ENCODE measurements at regions not wholly inside any gene's neighbourhood (a gene's known extent, or its start where the extent isn't known, plus 50 kb on each side); places are given as distances from the start of the nearest gene placed in this dataset.

- POLR2A ChIA-PET = no interaction called here
- Mint-ChIP-seq H3K4me1 (no peaks in the 10 kb centered on the region), H3K27me3 (no peaks in the 10 kb centered on the region), H3K36me3 (ENCODE audit: low read depth) (no peaks in the 10 kb centered on the region), H3K27ac (no peak overlapping the region), H3K9me3 (ENCODE audit: low read depth) (no peaks in the 10 kb centered on the region), H3K4me3 (no peak overlapping the region)
- ATAC-seq (no peak), DNase-seq (no peak)
- intact Hi-C loops (cut with DNase I, micrococcal nuclease) = no loop called here
- CTCF ChIA-PET = no interaction called here
These were observed 332.9 kb downstream of the RAB28 start for GRCh38 chr4:13151194-13151593.

GRCh38 chr4:13143222-13144070 lies 340.7 kb downstream of the RAB28 start:
- Mint-ChIP-seq H3K27me3 (no peaks in the 10 kb centered on the region), H3K4me1 (no peaks in the 10 kb centered on the region), H3K36me3 (ENCODE audit: low read depth) (no peaks in the 10 kb centered on the region), H3K4me3 (no peak overlapping the region), H3K9me3 (ENCODE audit: low read depth) (no peaks in the 10 kb centered on the region), H3K27ac (no peak overlapping the region)
- ATAC-seq (no peak), DNase-seq (no peak)
- CTCF ChIA-PET = no interaction called here
- POLR2A ChIA-PET = no interaction called here
- intact Hi-C loops (cut with DNase I, micrococcal nuclease) = no loop called here

GRCh38 chr4:13142726-13143125 lies 341.4 kb downstream of the RAB28 start:
- POLR2A ChIA-PET = no interaction called here
- no peaks in the 10 kb centered on the region for H3K36me3 Mint-ChIP-seq (ENCODE audit: low read depth)
- H3K4me3 Mint-ChIP-seq = no peak overlapping the region
- no peaks in the 10 kb centered on the region for H3K27me3 Mint-ChIP-seq
- H3K9me3 Mint-ChIP-seq (ENCODE audit: low read depth) = no peaks in the 10 kb centered on the region
- H3K4me1 Mint-ChIP-seq = no peaks in the 10 kb centered on the region
- intact Hi-C loops (cut with DNase I, micrococcal nuclease) = no loop called here
- H3K27ac Mint-ChIP-seq = no peak overlapping the region
- DNase-seq (no peak), ATAC-seq (no peak)
- CTCF ChIA-PET = no interaction called here

- CTCF ChIA-PET = no interaction called here
- Mint-ChIP-seq H3K4me3 (no peak overlapping the region), H3K9me3 (ENCODE audit: low read depth) (no peaks in the 10 kb centered on the region), H3K36me3 (ENCODE audit: low read depth) (no peaks in the 10 kb centered on the region), H3K27me3 (no peaks in the 10 kb centered on the region), H3K27ac (no peak overlapping the region), H3K4me1 (no peaks in the 10 kb centered on the region)
- DNase-seq (no peak), ATAC-seq (no peak)
- POLR2A ChIA-PET = no interaction called here
- intact Hi-C loops (cut with DNase I, micrococcal nuclease) = no loop called here
These were observed 341.9 kb downstream of the RAB28 start for GRCh38 chr4:13142191-13142590.

GRCh38 chr4:13137390-13137789 lies 346.8 kb downstream of the RAB28 start:
- Mint-ChIP-seq H3K27ac (no peak overlapping the region), H3K27me3 (no peaks in the 10 kb centered on the region), H3K4me3 (no peak overlapping the region), H3K9me3 (ENCODE audit: low read depth) (peaks cover 2% of the 10 kb centered on the region), H3K4me1 (no peaks in the 10 kb centered on the region), H3K36me3 (ENCODE audit: low read depth) (no peaks in the 10 kb centered on the region)
- no peak for DNase-seq
- ATAC-seq = no peak
- intact Hi-C loops (cut with DNase I, micrococcal nuclease) = no loop called here
- ChIA-PET POLR2A (no interaction called here), CTCF (interaction anchor here (0.8 kb wide), 1 partner anchor 42 kb away, joined by 3 read pairs; no protein-coding TSS in a partner anchor)

GRCh38 chr4:13133700-13134099 lies 350.4 kb downstream of the RAB28 start:
- intact Hi-C loops (cut with DNase I, micrococcal nuclease) = no loop called here
- DNase-seq = no peak
- ATAC-seq = no peak
- Mint-ChIP-seq H3K4me3 (no peak overlapping the region), H3K27me3 (no peaks in the 10 kb centered on the region), H3K36me3 (ENCODE audit: low read depth) (no peaks in the 10 kb centered on the region), H3K9me3 (ENCODE audit: low read depth) (peaks cover 2% of the 10 kb centered on the region), H3K27ac (no peak overlapping the region), H3K4me1 (no peaks in the 10 kb centered on the region)
- ChIA-PET POLR2A (no interaction called here), CTCF (no interaction called here)

GRCh38 chr4:13130848-13131247 lies 353.3 kb downstream of the RAB28 start:
- CTCF ChIA-PET = interaction anchor here (0.7 kb wide), 1 partner anchor 72 kb away, joined by 3 read pairs; no protein-coding TSS in a partner anchor
- POLR2A ChIA-PET = no interaction called here
- Mint-ChIP-seq H3K36me3 (ENCODE audit: low read depth) (no peaks in the 10 kb centered on the region), H3K4me3 (no peak overlapping the region), H3K27me3 (no peaks in the 10 kb centered on the region), H3K4me1 (no peaks in the 10 kb centered on the region), H3K9me3 (ENCODE audit: low read depth) (peaks cover 2% of the 10 kb centered on the region), H3K27ac (no peak overlapping the region)
- DNase-seq = no peak
- intact Hi-C loops (cut with DNase I, micrococcal nuclease) = no loop called here
- no peak for ATAC-seq

GRCh38 chr4:13129095-13129494 lies 355.0 kb downstream of the RAB28 start:
- ATAC-seq (no peak), DNase-seq (no peak)
- Mint-ChIP-seq H3K36me3 (ENCODE audit: low read depth) (no peaks in the 10 kb centered on the region), H3K9me3 (ENCODE audit: low read depth) (no peaks in the 10 kb centered on the region), H3K4me3 (no peak overlapping the region), H3K27ac (no peak overlapping the region), H3K4me1 (no peaks in the 10 kb centered on the region), H3K27me3 (no peaks in the 10 kb centered on the region)
- intact Hi-C loops (cut with DNase I, micrococcal nuclease) = no loop called here
- POLR2A ChIA-PET = no interaction called here
- CTCF ChIA-PET = no interaction called here

GRCh38 chr4:13126976-13127910 lies 356.9 kb downstream of the RAB28 start:
- POLR2A ChIA-PET = no interaction called here
- H3K9me3 Mint-ChIP-seq (ENCODE audit: low read depth) = no peaks in the 10 kb centered on the region

GRCh38 chr4:13118633-13119032 lies 365.5 kb downstream of the RAB28 start:
- CTCF ChIA-PET = no interaction called here
- no peak for ATAC-seq
- Mint-ChIP-seq H3K4me1 (no peaks in the 10 kb centered on the region), H3K36me3 (ENCODE audit: low read depth) (no peaks in the 10 kb centered on the region), H3K27me3 (no peaks in the 10 kb centered on the region), H3K4me3 (no peak overlapping the region), H3K9me3 (ENCODE audit: low read depth) (no peaks in the 10 kb centered on the region), H3K27ac (no peak overlapping the region)
- DNase-seq = no peak
- POLR2A ChIA-PET = no interaction called here
- intact Hi-C loops (cut with DNase I, micrococcal nuclease) = no loop called here

More at GRCh38 chr4:13126976-13127910, 356.9 kb downstream of the RAB28 start:
- ATAC-seq (no peak), DNase-seq (no peak)
- no peaks in the 10 kb centered on the region for H3K4me1 Mint-ChIP-seq
- no peak overlapping the region for H3K4me3 Mint-ChIP-seq
- H3K27me3 Mint-ChIP-seq = no peaks in the 10 kb centered on the region
- H3K36me3 Mint-ChIP-seq (ENCODE audit: low read depth) = no peaks in the 10 kb centered on the region
- CTCF ChIA-PET = no interaction called here
- intact Hi-C loops (cut with DNase I, micrococcal nuclease) = no loop called here
- H3K27ac Mint-ChIP-seq = no peak overlapping the region

- intact Hi-C loops (cut with DNase I, micrococcal nuclease) = no loop called here
- peaks cover 5% of the 10 kb centered on the region for H3K9me3 Mint-ChIP-seq (ENCODE audit: low read depth)
- no peak overlapping the region for H3K27ac Mint-ChIP-seq
- no peak overlapping the region for H3K4me3 Mint-ChIP-seq
- ChIA-PET POLR2A (no interaction called here), CTCF (no interaction called here)
- DNase-seq (no peak), ATAC-seq (no peak)
- H3K27me3 Mint-ChIP-seq = no peaks in the 10 kb centered on the region
- no peaks in the 10 kb centered on the region for H3K4me1 Mint-ChIP-seq
- H3K36me3 Mint-ChIP-seq (ENCODE audit: low read depth) = no peaks in the 10 kb centered on the region
These were observed 367.0 kb downstream of the RAB28 start for GRCh38 chr4:13117185-13117584.

GRCh38 chr4:13112030-13112429 lies 372.1 kb downstream of the RAB28 start:
- Mint-ChIP-seq H3K27me3 (no peaks in the 10 kb centered on the region), H3K36me3 (ENCODE audit: low read depth) (no peaks in the 10 kb centered on the region), H3K27ac (no peak overlapping the region), H3K4me3 (no peak overlapping the region), H3K4me1 (no peaks in the 10 kb centered on the region), H3K9me3 (ENCODE audit: low read depth) (peaks cover 20% of the 10 kb centered on the region)
- ChIA-PET CTCF (no interaction called here), POLR2A (no interaction called here)
- ATAC-seq (no peak), DNase-seq (no peak)
- intact Hi-C loops (cut with DNase I, micrococcal nuclease) = no loop called here

Measured in activated CD4-positive, alpha-beta T cell treated with anti-CD3 and anti-CD28 coated beads for 36 hours (primary cell).